ENCODE measurements at regions not wholly inside any gene's neighbourhood (a gene's known extent, or its start where the extent isn't known, plus 50 kb on each side); places are given as distances from the start of the nearest gene placed in this dataset.

GRCh38 chr1:25051906-25052305 lies 121.8 kb upstream of the RUNX3 start:
- TF ChIP-seq CTCF (IDR thresholded peaks at IDR 0.05), result no peak
- no peak for TF ChIP-seq POLR2A (IDR thresholded peaks at IDR 0.05)
